Upper lobe of left lung (tissue), 6 donors: ENCODE measurements at regions not wholly inside any gene's neighbourhood (a gene's known extent, or its start where the extent isn't known, plus 50 kb on each side); places are given as distances from the start of the nearest gene placed in this dataset.

Source experiments
- ATAC-seq, 2 donors: fragments of 200-7000 bp; cut with Tn5 transposase; one replicate each; pipeline ENCODE4 v1.9.1; 2022; ENCODE audit warnings: mild to moderate bottlenecking in 2 of 2, moderate library complexity in 2 of 2; ENCODE audit not compliant: low FRiP score in 2 of 2
- DNase-seq, 2 donors: peaks; one replicate each; pipeline ENCODE4 v3.0.0-alpha.2; 2019 to 2020
- H3K27ac ChIP-seq, 4 donors: fragments of 200-600 bp; sonication (generic); one replicate each; pipeline ENCODE4 v1.5.1; 2016 to 2019
- H3K27me3 ChIP-seq, 4 donors: fragments of 200-600 bp; sonication (generic); one replicate each; pipeline ENCODE4 v1.5.1; 2017 to 2019
- H3K36me3 ChIP-seq, 4 donors: fragments of 200-600 bp; sonication (generic); one replicate each; pipeline ENCODE4 v1.5.1; 2016 to 2019
- H3K4me1 ChIP-seq, 4 donors: fragments of 200-600 bp; sonication (generic); one replicate each; pipeline ENCODE4 v1.5.1; 2018 to 2019
- H3K4me3 ChIP-seq, 4 donors: fragments of 200-600 bp; sonication (generic); one replicate each; pipeline ENCODE4 v1.5.1; 2017 to 2019; ENCODE audit warnings: mild to moderate bottlenecking in 2 of 4, moderate library complexity in 1 of 4
- H3K9me3 ChIP-seq, 4 donors: fragments of 200-600 bp; sonication (generic); one replicate each; pipeline ENCODE4 v1.5.1; 2018 to 2019
- CTCF ChIP-seq, 6 experiments: fragments of 450-650 bp in 4 of 6; fragments of 200-600 bp in 2 of 6; sonication (generic) in 2 of 6; IDR thresholded peaks; one replicate each; pipeline ENCODE4 v1.5.1; 2016 to 2019; ENCODE audit warnings: antibody characterized with exemption in 6 of 6
- EP300 ChIP-seq, 4 donors: sonication (generic); formaldehyde crosslinking; IDR thresholded peaks; one replicate each; pipeline ENCODE4 v1.5.1; 2017; ENCODE audit warnings: antibody characterized with exemption in 4 of 4, control low read depth in 2 of 4
- POLR2A ChIP-seq, 4 donors: fragments of 450-650 bp; IDR thresholded peaks; one replicate each; pipeline ENCODE4 v1.5.1; 2016 to 2017; ENCODE audit warnings: antibody characterized with exemption in 4 of 4, mild to moderate bottlenecking in 2 of 4
- POLR2AphosphoS5 ChIP-seq, 2 donors: sonication (generic); formaldehyde crosslinking; IDR thresholded peaks; one replicate each; pipeline ENCODE4 v1.5.1; 2017; ENCODE audit warnings: antibody characterized with exemption in 2 of 2
- WGBS, 2 donors: methylation state at CpG; one replicate each; pipeline ENCODE4 v1.1.5; 2017 to 2018; 5-methylcytosine and 5-hydroxymethylcytosine counted together
- donor health status: DM: no; HTN: no; CAD: no; lungs with moderate emphysema.
- donor health status: DM: no; HTN: yes; CAD: no; lungs with severe emphysema.

- Histone ChIP-seq H3K27me3 (no peaks in the 10 kb centered on the region), H3K4me1 (peaks cover 0 to 3% (median 0%) of the 10 kb centered on the region in 4 donors), H3K9me3 (no peaks in the 10 kb centered on the region), H3K4me3 (no peak overlapping the region), H3K36me3 (no peaks in the 10 kb centered on the region), H3K27ac (no peak overlapping the region)
- DNase-seq = no peak
- TF ChIP-seq EP300 (IDR thresholded peaks at IDR 0.05) = no peak
- TF ChIP-seq CTCF (IDR thresholded peaks at IDR 0.05) = no peak
- no peak for TF ChIP-seq POLR2A (IDR thresholded peaks at IDR 0.05)
- no peak for TF ChIP-seq POLR2AphosphoS5 (IDR thresholded peaks at IDR 0.05)
- WGBS, 2 donors = 58 to 67% methylated on average over 3 of the region's 3 CpGs
- ATAC-seq = no peak
Observed at GRCh38 chr12:19884021-19884492, 444.8 kb downstream of the AEBP2 start.

GRCh38 chr12:19885093-19885812 is 446.0 kb downstream of the AEBP2 start:
- TF ChIP-seq EP300 (IDR thresholded peaks at IDR 0.05) (no peak), POLR2A (IDR thresholded peaks at IDR 0.05) (no peak), POLR2AphosphoS5 (IDR thresholded peaks at IDR 0.05) (no peak), CTCF (IDR thresholded peaks at IDR 0.05) (no peak)
- H3K27me3 ChIP-seq = no peaks in the 10 kb centered on the region
- peaks cover 0 to 3% (median 0%) of the 10 kb centered on the region in 4 donors for H3K4me1 ChIP-seq
- no peak for DNase-seq
- peak in 1 of 2 donors; percentile 39 for ATAC-seq
- no peaks in the 10 kb centered on the region for H3K36me3 ChIP-seq
- H3K4me3 ChIP-seq = no peak overlapping the region
- H3K9me3 ChIP-seq = no peaks in the 10 kb centered on the region
- no peak overlapping the region for H3K27ac ChIP-seq
- 78 to 85% methylated on average over 8 of the region's 8 CpGs for WGBS, 2 donors

- Histone ChIP-seq H3K27me3 (no peaks in the 10 kb centered on the region), H3K36me3 (no peaks in the 10 kb centered on the region), H3K27ac (peak overlapping the region in 1 of 4 donors; percentile 49), H3K4me3 (no peak overlapping the region), H3K4me1 (peaks cover 0 to 3% (median 0%) of the 10 kb centered on the region in 4 donors), H3K9me3 (no peaks in the 10 kb centered on the region)
- ATAC-seq (no peak), DNase-seq (no peak)
- WGBS, 2 donors = 67 to 74% methylated on average over 4 of the region's 4 CpGs
- TF ChIP-seq EP300 (IDR thresholded peaks at IDR 0.05) (no peak), POLR2A (IDR thresholded peaks at IDR 0.05) (no peak), POLR2AphosphoS5 (IDR thresholded peaks at IDR 0.05) (no peak), CTCF (IDR thresholded peaks at IDR 0.05) (no peak)
Observed at GRCh38 chr12:19886065-19886464, 446.8 kb downstream of the AEBP2 start.

GRCh38 chr12:19886639-19887064 is 447.4 kb downstream of the AEBP2 start:
- H3K27ac ChIP-seq = peak overlapping the region in 1 of 4 donors; percentile 49
- no peaks in the 10 kb centered on the region for H3K36me3 ChIP-seq
- no peaks in the 10 kb centered on the region for H3K27me3 ChIP-seq
- peaks cover 0 to 3% (median 0%) of the 10 kb centered on the region in 4 donors for H3K4me1 ChIP-seq
- H3K9me3 ChIP-seq = no peaks in the 10 kb centered on the region
- ATAC-seq (no peak), DNase-seq (no peak)
- 55 to 57% methylated on average over 5 of the region's 5 CpGs for WGBS, 2 donors
- H3K4me3 ChIP-seq = no peak overlapping the region
- TF ChIP-seq POLR2A (IDR thresholded peaks at IDR 0.05) = no peak
- TF ChIP-seq POLR2AphosphoS5 (IDR thresholded peaks at IDR 0.05) = no peak
- TF ChIP-seq EP300 (IDR thresholded peaks at IDR 0.05) = no peak
- TF ChIP-seq CTCF (IDR thresholded peaks at IDR 0.05) = no peak

- no peaks in the 10 kb centered on the region for H3K4me1 ChIP-seq
- no peak for ATAC-seq
- DNase-seq = no peak
- no peak for TF ChIP-seq CTCF (IDR thresholded peaks at IDR 0.05)
- TF ChIP-seq POLR2AphosphoS5 (IDR thresholded peaks at IDR 0.05) = no peak
- TF ChIP-seq EP300 (IDR thresholded peaks at IDR 0.05) = no peak
- TF ChIP-seq POLR2A (IDR thresholded peaks at IDR 0.05) = no peak
- no peaks in the 10 kb centered on the region for H3K36me3 ChIP-seq
- H3K4me3 ChIP-seq = no peak overlapping the region
- H3K27me3 ChIP-seq = no peaks in the 10 kb centered on the region
- H3K27ac ChIP-seq = no peak overlapping the region
- H3K9me3 ChIP-seq = no peaks in the 10 kb centered on the region
Observed at GRCh38 chr12:19890024-19890423, 450.7 kb downstream of the AEBP2 start.
